Keratinocyte (primary cell): ENCODE measurements at regions not wholly inside any gene's neighbourhood (a gene's known extent, or its start where the extent isn't known, plus 50 kb on each side); places are given as distances from the start of the nearest gene placed in this dataset.

ENCODE experiments used
- EZH2 ChIP-seq: IDR thresholded peaks from one replicate; pipeline ENCODE4 v1.6.1; 2012; ENCODE audit warnings: inconsistent platforms, mild to moderate bottlenecking, low read length, moderate library complexity
- TF ChIP-seq, protein P1 (sequence below), 3 experiments: IDR thresholded peaks in 1 of 3; conservative IDR thresholded peaks in 1 of 3; optimal IDR thresholded peaks in 1 of 3; 2 replicates in 2 of 3; 3 replicates in 1 of 3; pipeline versions ENCODE3 to v1.5.1; 2011; ENCODE audit warnings: low read length in 3 of 3, mild to moderate bottlenecking in 3 of 3, moderate library complexity in 2 of 3, control low read depth in 1 of 3, inconsistent platforms in 1 of 3; ENCODE audit not compliant: insufficient read depth in 2 of 3; ENCODE audit errors: extremely low read depth in 1 of 3

- TF ChIP-seq, protein P1, sequence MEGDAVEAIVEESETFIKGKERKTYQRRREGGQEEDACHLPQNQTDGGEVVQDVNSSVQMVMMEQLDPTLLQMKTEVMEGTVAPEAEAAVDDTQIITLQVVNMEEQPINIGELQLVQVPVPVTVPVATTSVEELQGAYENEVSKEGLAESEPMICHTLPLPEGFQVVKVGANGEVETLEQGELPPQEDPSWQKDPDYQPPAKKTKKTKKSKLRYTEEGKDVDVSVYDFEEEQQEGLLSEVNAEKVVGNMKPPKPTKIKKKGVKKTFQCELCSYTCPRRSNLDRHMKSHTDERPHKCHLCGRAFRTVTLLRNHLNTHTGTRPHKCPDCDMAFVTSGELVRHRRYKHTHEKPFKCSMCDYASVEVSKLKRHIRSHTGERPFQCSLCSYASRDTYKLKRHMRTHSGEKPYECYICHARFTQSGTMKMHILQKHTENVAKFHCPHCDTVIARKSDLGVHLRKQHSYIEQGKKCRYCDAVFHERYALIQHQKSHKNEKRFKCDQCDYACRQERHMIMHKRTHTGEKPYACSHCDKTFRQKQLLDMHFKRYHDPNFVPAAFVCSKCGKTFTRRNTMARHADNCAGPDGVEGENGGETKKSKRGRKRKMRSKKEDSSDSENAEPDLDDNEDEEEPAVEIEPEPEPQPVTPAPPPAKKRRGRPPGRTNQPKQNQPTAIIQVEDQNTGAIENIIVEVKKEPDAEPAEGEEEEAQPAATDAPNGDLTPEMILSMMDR (optimal IDR thresholded peaks at IDR 0.05 in 1 of 3, IDR thresholded peaks at IDR 0.05 in 1 of 3, conservative IDR thresholded peaks at IDR 0.05 in 1 of 3; ENCODE audit: extremely low read depth in 1 of 3, insufficient read depth in 2 of 3, low read length in 3 of 3) = no peak
- TF ChIP-seq EZH2 = no peak
These were observed 732.3 kb upstream of the MIR17HG start for GRCh38 chr13:90615236-90615635.
